Astrocyte of the cerebellum (primary cell): ENCODE measurements at regions not wholly inside any gene's neighbourhood (a gene's known extent, or its start where the extent isn't known, plus 50 kb on each side); places are given as distances from the start of the nearest gene placed in this dataset.

Source experiments
- DNase-seq: peaks from one replicate; pipeline ENCODE4 v3.0.0-alpha.2; 2011; ENCODE audit warnings: low read depth
- H3K4me3 ChIP-seq: 2 replicates; pipeline ENCODE4 v1.5.1; 2011; ENCODE audit warnings: mild to moderate bottlenecking, low read depth, low read length, moderate library complexity
- in situ Hi-C: cut with HindIII; loops from 2 replicates; pipeline ENCODE4 v1.10.0; 2017; ENCODE audit warnings: low sequenced_read_pairs
- TF ChIP-seq, protein P1 (sequence below): IDR thresholded peaks from 2 replicates; pipeline ENCODE4 v1.5.1; 2012; ENCODE audit warnings: low read length, low read depth, moderate library complexity, mild to moderate bottlenecking; ENCODE audit errors: missing control alignments

DNA sequence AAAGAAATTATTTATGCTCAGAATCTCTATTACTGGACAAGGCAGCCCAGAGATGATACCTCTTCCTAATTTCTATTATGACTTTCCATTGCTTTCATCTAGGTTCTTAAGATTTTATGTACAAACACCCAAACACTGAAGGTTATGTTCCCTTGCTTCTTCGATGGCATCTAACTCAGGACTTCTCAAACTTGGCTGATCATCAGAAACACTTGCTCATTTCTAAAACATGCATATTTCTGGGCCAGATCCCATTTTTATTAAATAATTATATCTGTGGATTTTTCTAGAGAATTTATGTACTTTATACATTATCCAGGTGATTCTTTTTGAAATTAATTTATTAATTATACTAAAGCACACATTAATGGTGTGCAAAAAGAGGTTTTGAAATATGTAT is 482.4 kb upstream of the NR2F2 start:
- H3K4me3 ChIP-seq: no peak overlapping the region
- TF ChIP-seq, protein P1, sequence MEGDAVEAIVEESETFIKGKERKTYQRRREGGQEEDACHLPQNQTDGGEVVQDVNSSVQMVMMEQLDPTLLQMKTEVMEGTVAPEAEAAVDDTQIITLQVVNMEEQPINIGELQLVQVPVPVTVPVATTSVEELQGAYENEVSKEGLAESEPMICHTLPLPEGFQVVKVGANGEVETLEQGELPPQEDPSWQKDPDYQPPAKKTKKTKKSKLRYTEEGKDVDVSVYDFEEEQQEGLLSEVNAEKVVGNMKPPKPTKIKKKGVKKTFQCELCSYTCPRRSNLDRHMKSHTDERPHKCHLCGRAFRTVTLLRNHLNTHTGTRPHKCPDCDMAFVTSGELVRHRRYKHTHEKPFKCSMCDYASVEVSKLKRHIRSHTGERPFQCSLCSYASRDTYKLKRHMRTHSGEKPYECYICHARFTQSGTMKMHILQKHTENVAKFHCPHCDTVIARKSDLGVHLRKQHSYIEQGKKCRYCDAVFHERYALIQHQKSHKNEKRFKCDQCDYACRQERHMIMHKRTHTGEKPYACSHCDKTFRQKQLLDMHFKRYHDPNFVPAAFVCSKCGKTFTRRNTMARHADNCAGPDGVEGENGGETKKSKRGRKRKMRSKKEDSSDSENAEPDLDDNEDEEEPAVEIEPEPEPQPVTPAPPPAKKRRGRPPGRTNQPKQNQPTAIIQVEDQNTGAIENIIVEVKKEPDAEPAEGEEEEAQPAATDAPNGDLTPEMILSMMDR: no peak
- DNase-seq: no peak

DNA sequence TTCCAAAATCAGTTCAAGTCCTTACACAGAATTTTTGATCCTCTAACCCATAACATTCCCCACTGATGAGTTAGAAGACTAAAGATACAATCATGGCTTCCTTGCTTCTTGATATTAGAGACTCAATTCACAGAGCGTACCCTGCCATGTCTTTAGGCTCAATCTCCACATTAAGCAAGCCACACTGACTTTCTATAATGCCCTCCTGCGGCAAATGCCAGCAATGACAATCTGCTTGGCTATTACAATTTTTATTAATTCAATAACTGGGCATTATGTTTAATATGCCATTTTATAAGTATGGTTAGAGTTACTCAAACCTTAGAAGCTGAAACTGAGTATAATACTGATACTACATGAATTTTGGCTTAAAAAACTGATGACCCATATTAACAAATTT is 479.7 kb upstream of the NR2F2 start:
- in situ Hi-C loops: no loop called here
- TF ChIP-seq, protein P1: no peak
- DNase-seq: no peak
- H3K4me3 ChIP-seq: no peak overlapping the region

More for the DNA sequence above, 482.4 kb upstream of the NR2F2 start:
- in situ Hi-C loops: no loop called here

DNA sequence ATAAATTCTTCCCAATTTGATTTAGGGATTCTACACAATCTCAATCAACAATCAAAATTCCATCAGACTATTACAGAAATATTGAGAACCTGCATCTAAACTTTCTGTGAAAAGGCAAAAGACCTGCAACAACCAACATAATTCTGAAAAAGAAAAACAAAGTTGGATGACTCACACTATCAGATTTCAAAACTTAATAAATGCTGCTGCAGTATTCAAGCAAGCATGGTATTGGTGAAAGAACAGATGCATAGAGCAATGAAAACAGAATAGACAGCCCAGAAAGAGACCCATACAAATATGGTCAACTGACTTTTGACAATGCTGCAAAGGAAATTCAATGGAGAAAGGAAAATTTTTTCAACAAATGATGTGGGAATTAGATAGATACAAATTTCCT is 477.1 kb upstream of the NR2F2 start:
- DNase-seq: no peak
- H3K4me3 ChIP-seq: no peak overlapping the region
- TF ChIP-seq, protein P1: no peak
- in situ Hi-C loops: no loop called here

DNA sequence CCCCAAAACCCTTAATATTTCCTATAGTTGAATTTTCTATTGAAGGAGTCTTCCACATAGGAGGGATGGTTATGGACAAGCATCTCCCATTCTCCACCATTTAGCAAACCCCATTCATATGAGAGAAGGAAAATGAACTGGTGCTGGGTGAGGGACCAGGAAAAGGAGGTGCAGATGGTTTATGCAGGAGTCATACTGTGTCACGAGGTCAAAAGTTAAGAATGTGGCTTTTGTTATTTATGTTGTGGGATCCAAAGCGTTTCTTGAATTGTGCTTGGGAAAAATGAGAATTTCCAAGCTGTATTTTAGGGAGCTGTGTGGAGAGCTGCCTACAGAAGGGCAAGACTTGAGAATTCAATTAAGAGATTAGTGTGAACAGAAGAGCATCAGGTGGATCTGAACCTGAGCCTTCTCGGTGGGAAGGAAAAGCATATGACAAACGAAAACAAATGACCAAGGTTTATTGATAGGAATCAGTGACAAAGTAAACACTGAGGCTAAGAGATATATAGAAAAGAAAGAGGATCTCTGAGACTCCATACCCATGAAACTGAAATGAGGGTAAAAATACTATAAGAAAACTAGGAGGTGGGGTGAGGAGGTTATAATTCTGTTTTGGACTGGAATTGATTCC is 473.3 kb upstream of the NR2F2 start:
- DNase-seq: peak; percentile 39
- TF ChIP-seq, protein P1: no peak
- in situ Hi-C loops: no loop called here
- no peak overlapping the region for H3K4me3 ChIP-seq

DNA sequence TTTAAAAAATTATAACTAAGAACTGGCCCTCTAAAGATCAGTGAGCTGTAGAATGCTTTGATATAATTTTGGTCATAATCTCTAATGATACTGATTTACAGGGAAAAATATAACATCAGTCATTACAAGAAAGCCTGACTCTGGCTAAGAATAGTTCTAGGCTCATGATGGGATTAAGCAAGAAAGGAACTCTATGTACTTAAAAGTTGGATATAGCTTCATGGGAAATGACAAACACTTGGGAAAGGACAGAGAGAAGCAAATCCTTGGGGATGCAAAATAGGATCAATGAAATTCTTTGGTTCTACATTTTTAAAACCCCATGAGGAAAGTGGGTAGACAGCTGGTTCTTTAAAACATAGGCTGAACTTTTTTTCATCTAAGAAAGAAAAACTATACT is 472.7 kb upstream of the NR2F2 start:
- TF ChIP-seq, protein P1: no peak
- no peak overlapping the region for H3K4me3 ChIP-seq
- in situ Hi-C loops: no loop called here
- DNase-seq: no peak

DNA sequence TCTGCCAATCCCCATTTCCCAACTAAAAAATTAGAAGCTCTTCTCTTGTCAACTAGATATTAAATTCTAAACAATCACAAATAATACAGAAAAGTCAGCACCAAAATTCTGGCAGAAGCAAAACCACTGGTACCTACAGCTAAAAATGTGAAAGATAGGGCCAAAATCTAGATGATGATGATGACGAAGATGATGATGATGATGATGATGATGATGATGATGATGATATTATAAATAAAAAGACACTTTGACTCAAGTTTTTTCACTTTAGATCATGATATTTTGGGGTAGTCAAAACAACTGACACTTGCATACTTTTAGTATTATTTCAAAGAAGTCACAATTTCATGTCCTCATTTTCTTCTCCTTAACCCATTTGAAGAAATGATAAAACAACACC is 470.1 kb upstream of the NR2F2 start:
- no peak overlapping the region for H3K4me3 ChIP-seq
- TF ChIP-seq, protein P1: no peak
- in situ Hi-C loops: no loop called here
- no peak for DNase-seq
